ENCODE measurements at regions not wholly inside any gene's neighbourhood (a gene's known extent, or its start where the extent isn't known, plus 50 kb on each side); places are given as distances from the start of the nearest gene placed in this dataset.

GRCh38 chr18:46310258-46310657 is 206.1 kb downstream of the HAUS1 start:
- H3K27ac ChIP-seq (ENCODE audit: low read depth, low read length): no peak overlapping the region

GRCh38 chr18:46310675-46311345 is 206.6 kb downstream of the HAUS1 start:
- no peaks in the 10 kb centered on the region for H4K20me1 ChIP-seq (ENCODE audit: control insufficient read depth, insufficient read depth, low read depth, low read length)
- no peaks in the 10 kb centered on the region for H3K9me3 ChIP-seq (ENCODE audit: control insufficient read depth, insufficient read depth, low read length)
- H3K4me3 ChIP-seq (ENCODE audit: low read length): no peak overlapping the region
- H3K79me2 ChIP-seq (ENCODE audit: control insufficient read depth, low read length): no peaks in the 10 kb centered on the region
- H3K9me2 ChIP-seq (replicated peaks; ENCODE audit: control insufficient read depth, low read length): no peaks in the 10 kb centered on the region
- H3K4me2 ChIP-seq (ENCODE audit: low read length): no peak overlapping the region
- H3K36me3 ChIP-seq (ENCODE audit: control insufficient read depth, low read length): no peaks in the 10 kb centered on the region
- H3F3A ChIP-seq (ENCODE audit: control insufficient read depth, insufficient read depth): no peaks in the 10 kb centered on the region
- no peak for TF ChIP-seq CTCF (IDR thresholded peaks at IDR 0.05; ENCODE audit: low read depth, low read length, poor library complexity, severe bottlenecking)
- TF ChIP-seq EZH2phosphoT487 (IDR thresholded peaks at IDR 0.05; ENCODE audit: borderline replicate concordance, low read length): no peak
- H3K27ac ChIP-seq (ENCODE audit: low read depth, low read length): no peak overlapping the region
- peaks cover 8% of the 10 kb centered on the region; the same call in 1 of the 2 replicates for H3K27me3 ChIP-seq (ENCODE audit: control insufficient read depth, low read length)
- no peaks in the 10 kb centered on the region for H3K4me1 ChIP-seq (ENCODE audit: control insufficient read depth, low read length)

More at GRCh38 chr18:46310258-46310657, 206.1 kb downstream of the HAUS1 start:
- TF ChIP-seq EZH2phosphoT487 (IDR thresholded peaks at IDR 0.05; ENCODE audit: borderline replicate concordance, low read length) (no peak), CTCF (IDR thresholded peaks at IDR 0.05; ENCODE audit: low read depth, low read length, poor library complexity, severe bottlenecking) (no peak)
- H4K20me1 ChIP-seq (ENCODE audit: control insufficient read depth, insufficient read depth, low read depth, low read length): no peaks in the 10 kb centered on the region
- H3K4me3 ChIP-seq (ENCODE audit: low read length): no peak overlapping the region
- no peaks in the 10 kb centered on the region for H3F3A ChIP-seq (ENCODE audit: control insufficient read depth, insufficient read depth)
- no peaks in the 10 kb centered on the region for H3K36me3 ChIP-seq (ENCODE audit: control insufficient read depth, low read length)
- peaks cover 8% of the 10 kb centered on the region; the same call in 1 of the 2 replicates for H3K27me3 ChIP-seq (ENCODE audit: control insufficient read depth, low read length)
- H3K9me3 ChIP-seq (ENCODE audit: control insufficient read depth, insufficient read depth, low read length): no peaks in the 10 kb centered on the region
- H3K79me2 ChIP-seq (ENCODE audit: control insufficient read depth, low read length): no peaks in the 10 kb centered on the region
- H3K4me1 ChIP-seq (ENCODE audit: control insufficient read depth, low read length): no peaks in the 10 kb centered on the region
- no peak overlapping the region for H3K4me2 ChIP-seq (ENCODE audit: low read length)
- no peaks in the 10 kb centered on the region for H3K9me2 ChIP-seq (replicated peaks; ENCODE audit: control insufficient read depth, low read length)

GRCh38 chr18:46311491-46311890 is 207.3 kb downstream of the HAUS1 start:
- no peaks in the 10 kb centered on the region for H3K79me2 ChIP-seq (ENCODE audit: control insufficient read depth, low read length)
- no peak overlapping the region for H3K4me2 ChIP-seq (ENCODE audit: low read length)
- H3K27ac ChIP-seq (ENCODE audit: low read depth, low read length): no peak overlapping the region
- TF ChIP-seq CTCF (IDR thresholded peaks at IDR 0.05; ENCODE audit: low read depth, low read length, poor library complexity, severe bottlenecking) (no peak), EZH2phosphoT487 (IDR thresholded peaks at IDR 0.05; ENCODE audit: borderline replicate concordance, low read length) (no peak)
- H3F3A ChIP-seq (ENCODE audit: control insufficient read depth, insufficient read depth): no peaks in the 10 kb centered on the region
- H3K4me1 ChIP-seq (ENCODE audit: control insufficient read depth, low read length): no peaks in the 10 kb centered on the region
- H3K9me3 ChIP-seq (ENCODE audit: control insufficient read depth, insufficient read depth, low read length): no peaks in the 10 kb centered on the region
- H3K27me3 ChIP-seq (ENCODE audit: control insufficient read depth, low read length): peaks cover 8% of the 10 kb centered on the region; the same call in 1 of the 2 replicates
- no peak overlapping the region for H3K4me3 ChIP-seq (ENCODE audit: low read length)
- H3K36me3 ChIP-seq (ENCODE audit: control insufficient read depth, low read length): no peaks in the 10 kb centered on the region
- no peaks in the 10 kb centered on the region for H3K9me2 ChIP-seq (replicated peaks; ENCODE audit: control insufficient read depth, low read length)
- no peaks in the 10 kb centered on the region for H4K20me1 ChIP-seq (ENCODE audit: control insufficient read depth, insufficient read depth, low read depth, low read length)

All from DOHH2 (cell line).